T-helper 2 cell treated with Interferon-gamma antibody and Interleukin-4, amounts not matched to agents 5 μg/mL and 100 μg/mL, for 36 hours (primary cell): ENCODE measurements at regions not wholly inside any gene's neighbourhood (a gene's known extent, or its start where the extent isn't known, plus 50 kb on each side); places are given as distances from the start of the nearest gene placed in this dataset.

ENCODE experiments used
- DNase-seq: peaks from one replicate; pipeline ENCODE4 v3.0.0; 2021; ENCODE audit warnings: low spot score
- H3K27ac Mint-ChIP-seq: one replicate; pipeline ENCODE4 v1.8.0; 2021; ENCODE audit warnings: mild to moderate bottlenecking, mixed read lengths
- H3K27me3 Mint-ChIP-seq: one replicate; pipeline ENCODE4 v1.8.0; 2021; ENCODE audit warnings: low read depth, mixed read lengths
- H3K36me3 Mint-ChIP-seq: one replicate; pipeline ENCODE4 v1.8.0; 2021; ENCODE audit warnings: low read depth, mixed read lengths
- H3K4me1 Mint-ChIP-seq: one replicate; pipeline ENCODE4 v1.8.0; 2021; ENCODE audit warnings: low read depth, mixed read lengths
- H3K4me3 Mint-ChIP-seq: one replicate; pipeline ENCODE4 v1.8.0; 2022; ENCODE audit warnings: mild to moderate bottlenecking, moderate library complexity, mixed read lengths
- H3K9me3 Mint-ChIP-seq: one replicate; pipeline ENCODE4 v1.8.0; 2021; ENCODE audit warnings: mixed read lengths

GRCh38 chr18:73948497-73948896 lies 199.1 kb downstream of the FBXO15 start:
- H3K27ac Mint-ChIP-seq, result no peak overlapping the region
- H3K4me1 Mint-ChIP-seq, result peaks cover 6% of the 10 kb centered on the region
- H3K36me3 Mint-ChIP-seq, result no peaks in the 10 kb centered on the region
- no peaks in the 10 kb centered on the region for H3K9me3 Mint-ChIP-seq
- H3K27me3 Mint-ChIP-seq, result no peaks in the 10 kb centered on the region
- DNase-seq, result no peak
- no peak overlapping the region for H3K4me3 Mint-ChIP-seq

GRCh38 chr18:73948084-73948483 lies 199.6 kb downstream of the FBXO15 start:
- no peaks in the 10 kb centered on the region for H3K36me3 Mint-ChIP-seq
- H3K4me1 Mint-ChIP-seq, result peaks cover 6% of the 10 kb centered on the region
- H3K27ac Mint-ChIP-seq, result no peak overlapping the region
- DNase-seq, result no peak
- H3K27me3 Mint-ChIP-seq, result no peaks in the 10 kb centered on the region
- H3K4me3 Mint-ChIP-seq, result no peak overlapping the region
- no peaks in the 10 kb centered on the region for H3K9me3 Mint-ChIP-seq

- no peak for DNase-seq
- Mint-ChIP-seq H3K4me3 (no peak overlapping the region), H3K27ac (no peak overlapping the region), H3K27me3 (no peaks in the 10 kb centered on the region), H3K4me1 (peaks cover under 1% of the 10 kb centered on the region), H3K36me3 (no peaks in the 10 kb centered on the region), H3K9me3 (no peaks in the 10 kb centered on the region)
Measured at GRCh38 chr18:73947180-73947921, 200.3 kb downstream of the FBXO15 start.

GRCh38 chr18:73945130-73945792 lies 202.4 kb downstream of the FBXO15 start:
- no peak for DNase-seq
- H3K27ac Mint-ChIP-seq, result no peak overlapping the region
- H3K4me1 Mint-ChIP-seq, result no peaks in the 10 kb centered on the region
- H3K9me3 Mint-ChIP-seq, result no peaks in the 10 kb centered on the region
- H3K4me3 Mint-ChIP-seq, result no peak overlapping the region
- no peaks in the 10 kb centered on the region for H3K27me3 Mint-ChIP-seq
- H3K36me3 Mint-ChIP-seq, result no peaks in the 10 kb centered on the region

- no peaks in the 10 kb centered on the region for H3K27me3 Mint-ChIP-seq
- no peaks in the 10 kb centered on the region for H3K4me1 Mint-ChIP-seq
- H3K36me3 Mint-ChIP-seq, result no peaks in the 10 kb centered on the region
- H3K9me3 Mint-ChIP-seq, result no peaks in the 10 kb centered on the region
- no peak for DNase-seq
- no peak overlapping the region for H3K4me3 Mint-ChIP-seq
- no peak overlapping the region for H3K27ac Mint-ChIP-seq
Measured at GRCh38 chr18:73944715-73945114, 202.9 kb downstream of the FBXO15 start.

- no peaks in the 10 kb centered on the region for H3K27me3 Mint-ChIP-seq
- H3K27ac Mint-ChIP-seq, result no peak overlapping the region
- no peaks in the 10 kb centered on the region for H3K4me1 Mint-ChIP-seq
- no peaks in the 10 kb centered on the region for H3K36me3 Mint-ChIP-seq
- no peak for DNase-seq
- H3K4me3 Mint-ChIP-seq, result no peak overlapping the region
- no peaks in the 10 kb centered on the region for H3K9me3 Mint-ChIP-seq
Measured at GRCh38 chr18:73943763-73944162, 203.9 kb downstream of the FBXO15 start.

GRCh38 chr18:73942956-73943355 lies 204.7 kb downstream of the FBXO15 start:
- no peak for DNase-seq
- no peak overlapping the region for H3K27ac Mint-ChIP-seq
- H3K27me3 Mint-ChIP-seq, result no peaks in the 10 kb centered on the region
- H3K4me1 Mint-ChIP-seq, result no peaks in the 10 kb centered on the region
- H3K36me3 Mint-ChIP-seq, result no peaks in the 10 kb centered on the region
- no peaks in the 10 kb centered on the region for H3K9me3 Mint-ChIP-seq
- no peak overlapping the region for H3K4me3 Mint-ChIP-seq

- Mint-ChIP-seq H3K4me1 (no peaks in the 10 kb centered on the region), H3K9me3 (no peaks in the 10 kb centered on the region), H3K27ac (no peak overlapping the region), H3K36me3 (no peaks in the 10 kb centered on the region), H3K27me3 (no peaks in the 10 kb centered on the region), H3K4me3 (no peak overlapping the region)
- DNase-seq, result no peak
Measured at GRCh38 chr18:73942081-73942625, 205.5 kb downstream of the FBXO15 start.

GRCh38 chr18:73940721-73941120 lies 206.9 kb downstream of the FBXO15 start:
- Mint-ChIP-seq H3K27ac (no peak overlapping the region), H3K9me3 (no peaks in the 10 kb centered on the region), H3K4me3 (no peak overlapping the region), H3K36me3 (no peaks in the 10 kb centered on the region), H3K4me1 (no peaks in the 10 kb centered on the region), H3K27me3 (no peaks in the 10 kb centered on the region)
- no peak for DNase-seq

GRCh38 chr18:73939391-73939790 lies 208.2 kb downstream of the FBXO15 start:
- Mint-ChIP-seq H3K9me3 (no peaks in the 10 kb centered on the region), H3K27ac (no peak overlapping the region), H3K4me1 (no peaks in the 10 kb centered on the region), H3K36me3 (no peaks in the 10 kb centered on the region), H3K27me3 (no peaks in the 10 kb centered on the region), H3K4me3 (no peak overlapping the region)
- no peak for DNase-seq

GRCh38 chr18:73933685-73934084 lies 213.9 kb downstream of the FBXO15 start:
- no peak for DNase-seq
- Mint-ChIP-seq H3K4me3 (no peak overlapping the region), H3K4me1 (no peaks in the 10 kb centered on the region), H3K36me3 (no peaks in the 10 kb centered on the region), H3K27ac (no peak overlapping the region), H3K27me3 (no peaks in the 10 kb centered on the region), H3K9me3 (no peaks in the 10 kb centered on the region)

- H3K36me3 Mint-ChIP-seq, result no peaks in the 10 kb centered on the region
- no peaks in the 10 kb centered on the region for H3K27me3 Mint-ChIP-seq
- no peak for DNase-seq
- no peaks in the 10 kb centered on the region for H3K4me1 Mint-ChIP-seq
- no peaks in the 10 kb centered on the region for H3K9me3 Mint-ChIP-seq
- H3K27ac Mint-ChIP-seq, result no peak overlapping the region
- H3K4me3 Mint-ChIP-seq, result no peak overlapping the region
Measured at GRCh38 chr18:73932976-73933375, 214.7 kb downstream of the FBXO15 start.

- Mint-ChIP-seq H3K9me3 (no peaks in the 10 kb centered on the region), H3K27me3 (no peaks in the 10 kb centered on the region), H3K27ac (no peak overlapping the region), H3K36me3 (no peaks in the 10 kb centered on the region), H3K4me1 (no peaks in the 10 kb centered on the region), H3K4me3 (no peak overlapping the region)
- no peak for DNase-seq
Measured at GRCh38 chr18:73927496-73927895, 220.1 kb downstream of the FBXO15 start.

GRCh38 chr18:73924836-73925235 lies 222.8 kb downstream of the FBXO15 start:
- Mint-ChIP-seq H3K9me3 (no peaks in the 10 kb centered on the region), H3K27me3 (no peaks in the 10 kb centered on the region), H3K4me3 (no peak overlapping the region), H3K27ac (no peak overlapping the region), H3K36me3 (no peaks in the 10 kb centered on the region), H3K4me1 (no peaks in the 10 kb centered on the region)
- no peak for DNase-seq
